ENCODE measurements at regions not wholly inside any gene's neighbourhood (a gene's known extent, or its start where the extent isn't known, plus 50 kb on each side); places are given as distances from the start of the nearest gene placed in this dataset.

DNA sequence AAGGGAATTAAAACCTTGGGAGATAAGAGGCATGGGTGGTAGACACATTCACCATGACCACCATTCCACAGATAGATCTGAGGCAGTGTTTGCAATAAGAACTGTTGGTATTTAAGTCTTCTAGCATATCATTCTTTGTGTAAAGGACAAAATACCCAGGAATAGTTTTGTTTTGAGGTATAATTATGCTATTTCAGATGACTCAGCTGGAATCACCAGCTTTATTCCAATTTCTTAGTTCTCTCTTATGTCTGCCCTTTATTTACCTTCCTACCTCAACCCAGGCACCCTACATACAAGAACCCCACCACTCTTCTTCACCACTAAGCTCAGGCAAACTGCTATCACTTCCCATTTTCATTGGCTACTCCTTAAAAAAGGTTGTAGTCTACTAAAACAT lies 94.7 kb upstream of the TRIO start:
- no peaks in the 10 kb centered on the region; the same call in 1 of the 2 replicates for H3K27me3 Mint-ChIP-seq (ENCODE audit: low read depth)
- Histone ChIP-seq H3T11ph (ENCODE audit: low read length) (no peak overlapping the region), H4K8ac (replicated peaks; ENCODE audit: insufficient read length, low read depth, low read length) (no peak overlapping the region), H3K23ac (ENCODE audit: insufficient read length, low read depth, low read length) (no peak overlapping the region), H3K4me1 (ENCODE audit: insufficient read depth, low read length) (no peaks in the 10 kb centered on the region), H3K23me2 (ENCODE audit: insufficient read length, low read depth, low read length, poor library complexity, severe bottlenecking) (no peaks in the 10 kb centered on the region), H3K9me3 (ENCODE audit: control insufficient read depth, low read depth, low read length) (no peaks in the 10 kb centered on the region), H3K27me3 (ENCODE audit: insufficient read depth, low read length) (no peaks in the 10 kb centered on the region), H2BK12ac (ENCODE audit: insufficient read length, low read depth, low read length) (no peak overlapping the region), H2BK15ac (ENCODE audit: low read depth, low read length) (no peak overlapping the region), H4K91ac (ENCODE audit: insufficient read length, low read depth, low read length) (no peak overlapping the region), H3K27ac (ENCODE audit: insufficient read length, low read depth, low read length) (no peak overlapping the region), H3K79me1 (ENCODE audit: insufficient read depth, low read depth, low read length, poor library complexity, severe bottlenecking) (no peaks in the 10 kb centered on the region), H3K18ac (ENCODE audit: insufficient read length, low read depth, low read length) (no peak overlapping the region), H3K79me2 (ENCODE audit: insufficient read depth, low read length) (no peaks in the 10 kb centered on the region), H2BK20ac (ENCODE audit: low read depth, low read length, poor library complexity, severe bottlenecking) (no peak overlapping the region), H4K5ac (ENCODE audit: insufficient read length, low read depth, low read length) (no peak overlapping the region), H2BK120ac (ENCODE audit: low read depth, low read length, poor library complexity, severe bottlenecking) (no peak overlapping the region), H3K14ac (ENCODE audit: insufficient read depth, low read length) (no peak overlapping the region), H3K4ac (ENCODE audit: low read depth, low read length) (no peak overlapping the region), H2AFZ (ENCODE audit: low read length) (no peak overlapping the region), H4K20me1 (ENCODE audit: control insufficient read depth, insufficient read depth, insufficient read length) (no peaks in the 10 kb centered on the region), H2BK5ac (ENCODE audit: insufficient read length, low read length) (no peak overlapping the region), H3K9ac (ENCODE audit: extremely low read depth, insufficient read length, low read length) (no peak overlapping the region), H3K4me2 (ENCODE audit: insufficient read depth, insufficient read length, low read length) (no peak overlapping the region), H3K56ac (ENCODE audit: insufficient read length, low read depth, low read length) (no peak overlapping the region), H2AK5ac (ENCODE audit: insufficient read length, low read length) (no peak overlapping the region)
- TF ChIP-seq, protein P1, sequence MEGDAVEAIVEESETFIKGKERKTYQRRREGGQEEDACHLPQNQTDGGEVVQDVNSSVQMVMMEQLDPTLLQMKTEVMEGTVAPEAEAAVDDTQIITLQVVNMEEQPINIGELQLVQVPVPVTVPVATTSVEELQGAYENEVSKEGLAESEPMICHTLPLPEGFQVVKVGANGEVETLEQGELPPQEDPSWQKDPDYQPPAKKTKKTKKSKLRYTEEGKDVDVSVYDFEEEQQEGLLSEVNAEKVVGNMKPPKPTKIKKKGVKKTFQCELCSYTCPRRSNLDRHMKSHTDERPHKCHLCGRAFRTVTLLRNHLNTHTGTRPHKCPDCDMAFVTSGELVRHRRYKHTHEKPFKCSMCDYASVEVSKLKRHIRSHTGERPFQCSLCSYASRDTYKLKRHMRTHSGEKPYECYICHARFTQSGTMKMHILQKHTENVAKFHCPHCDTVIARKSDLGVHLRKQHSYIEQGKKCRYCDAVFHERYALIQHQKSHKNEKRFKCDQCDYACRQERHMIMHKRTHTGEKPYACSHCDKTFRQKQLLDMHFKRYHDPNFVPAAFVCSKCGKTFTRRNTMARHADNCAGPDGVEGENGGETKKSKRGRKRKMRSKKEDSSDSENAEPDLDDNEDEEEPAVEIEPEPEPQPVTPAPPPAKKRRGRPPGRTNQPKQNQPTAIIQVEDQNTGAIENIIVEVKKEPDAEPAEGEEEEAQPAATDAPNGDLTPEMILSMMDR (conservative IDR thresholded peaks at IDR 0.05): no peak
- no peaks in the 10 kb centered on the region for H3K4me1 Mint-ChIP-seq
- peaks cover 0 to 9% of the 10 kb centered on the region in 2 experiments; a peak in 4 of 5 replicates for H3K9me3 Mint-ChIP-seq
- H3K27ac Mint-ChIP-seq: no peak overlapping the region
- DNase-seq: no peak
- H3K4me3 Mint-ChIP-seq: no peak overlapping the region
- H3K36me3 Mint-ChIP-seq (ENCODE audit: insufficient read depth in 1 of 3, low read depth in 3 of 3): no peaks in the 10 kb centered on the region; a peak in 1 of 7 replicates

Measured in H9 (cell line).